Lower lobe of right lung (tissue), 2 donors: ENCODE measurements at regions not wholly inside any gene's neighbourhood (a gene's known extent, or its start where the extent isn't known, plus 50 kb on each side); places are given as distances from the start of the nearest gene placed in this dataset.

Source experiments
- ATAC-seq, 2 donors: fragments of 200-7000 bp; cut with Tn5 transposase; one replicate each; pipeline ENCODE4 v1.9.1; 2020 to 2022; ENCODE audit warnings: mild to moderate bottlenecking in 2 of 2, moderate library complexity in 2 of 2
- DNase-seq: peaks from one replicate; pipeline ENCODE4 v3.0.0-alpha.2; 2020
- H3K27ac ChIP-seq: fragments of 200-600 bp; one replicate; pipeline ENCODE4 v1.8.0; 2022
- H3K27me3 ChIP-seq: fragments of 200-600 bp; one replicate; pipeline ENCODE4 v1.8.0; 2022; ENCODE audit warnings: low read depth
- H3K36me3 ChIP-seq: fragments of 200-600 bp; one replicate; pipeline ENCODE4 v1.8.0; 2022; ENCODE audit warnings: mild to moderate bottlenecking
- H3K4me1 ChIP-seq: fragments of 200-600 bp; one replicate; pipeline ENCODE4 v1.8.0; 2022
- H3K4me3 ChIP-seq: fragments of 200-600 bp; one replicate; pipeline ENCODE4 v1.8.0; 2022; ENCODE audit warnings: mild to moderate bottlenecking
- H3K9me3 ChIP-seq: fragments of 200-600 bp; one replicate; pipeline ENCODE4 v1.8.0; 2022
- CTCF ChIP-seq: fragments of 200-600 bp; IDR thresholded peaks from one replicate; pipeline ENCODE4 v1.8.0; 2022; ENCODE audit warnings: antibody characterized with exemption, mild to moderate bottlenecking
- intact Hi-C: fragments of 100-400 bp; cut with DNase I; formaldehyde crosslinking; loops from one replicate; pipeline ENCODE4 v1.11.0; 2022
- donor health status: DM: no; HTN: yes; CAD: no; lungs with severe emphysema.

GRCh38 chr9:103802068-103802467 lies 292.0 kb upstream of the SMC2 start:
- H3K27ac ChIP-seq: no peak overlapping the region
- H3K27me3 ChIP-seq: no peaks in the 10 kb centered on the region
- no peak overlapping the region for H3K4me3 ChIP-seq
- intact Hi-C loops: no loop called here
- no peaks in the 10 kb centered on the region for H3K9me3 ChIP-seq
- no peaks in the 10 kb centered on the region for H3K4me1 ChIP-seq
- no peaks in the 10 kb centered on the region for H3K36me3 ChIP-seq
- no peak for DNase-seq
- TF ChIP-seq CTCF: no peak
- ATAC-seq: no peak

GRCh38 chr9:103803245-103803644 lies 290.9 kb upstream of the SMC2 start:
- DNase-seq (no peak), ATAC-seq (no peak)
- Histone ChIP-seq H3K9me3 (no peaks in the 10 kb centered on the region), H3K4me1 (no peaks in the 10 kb centered on the region), H3K4me3 (no peak overlapping the region), H3K27me3 (no peaks in the 10 kb centered on the region), H3K27ac (no peak overlapping the region), H3K36me3 (no peaks in the 10 kb centered on the region)
- intact Hi-C loops: no loop called here
- TF ChIP-seq CTCF: no peak

- H3K9me3 ChIP-seq: no peaks in the 10 kb centered on the region
- ATAC-seq: no peak
- no peak for TF ChIP-seq CTCF
Observed at GRCh38 chr9:103804077-103804735, 289.9 kb upstream of the SMC2 start.

GRCh38 chr9:103809745-103810144 lies 284.4 kb upstream of the SMC2 start:
- no peak for TF ChIP-seq CTCF
- H3K9me3 ChIP-seq: no peaks in the 10 kb centered on the region
- no peak for ATAC-seq

More at GRCh38 chr9:103804077-103804735, 289.9 kb upstream of the SMC2 start:
- Histone ChIP-seq H3K4me3 (no peak overlapping the region), H3K4me1 (no peaks in the 10 kb centered on the region), H3K27me3 (no peaks in the 10 kb centered on the region), H3K36me3 (no peaks in the 10 kb centered on the region), H3K27ac (no peak overlapping the region)
- intact Hi-C loops: no loop called here
- no peak for DNase-seq

GRCh38 chr9:103811462-103811861 lies 282.6 kb upstream of the SMC2 start:
- intact Hi-C loops: no loop called here
- no peak overlapping the region for H3K4me3 ChIP-seq
- H3K4me1 ChIP-seq: no peaks in the 10 kb centered on the region
- no peak overlapping the region for H3K27ac ChIP-seq
- H3K36me3 ChIP-seq: no peaks in the 10 kb centered on the region
- ATAC-seq: no peak
- no peaks in the 10 kb centered on the region for H3K9me3 ChIP-seq
- no peak for TF ChIP-seq CTCF
- DNase-seq: no peak
- H3K27me3 ChIP-seq: no peaks in the 10 kb centered on the region

More at GRCh38 chr9:103809745-103810144, 284.4 kb upstream of the SMC2 start:
- DNase-seq: no peak
- intact Hi-C loops: no loop called here
- Histone ChIP-seq H3K4me3 (no peak overlapping the region), H3K27me3 (no peaks in the 10 kb centered on the region), H3K4me1 (no peaks in the 10 kb centered on the region), H3K27ac (no peak overlapping the region), H3K36me3 (no peaks in the 10 kb centered on the region)
